COLO668 (cell line): ENCODE measurements at regions not wholly inside any gene's neighbourhood (a gene's known extent, or its start where the extent isn't known, plus 50 kb on each side); places are given as distances from the start of the nearest gene placed in this dataset.
"Not testable (repeated sequence)": the region's sequence is repeated elsewhere in the genome, so short reads cannot be mapped to it uniquely, and the experiment has no call there.

Experiments used
- DNase-seq: peaks from one replicate; lab custom pipeline; 2025; ENCODE audit not compliant: unreplicated experiment; lab: John Stamatoyannopoulos, UW

DNA sequence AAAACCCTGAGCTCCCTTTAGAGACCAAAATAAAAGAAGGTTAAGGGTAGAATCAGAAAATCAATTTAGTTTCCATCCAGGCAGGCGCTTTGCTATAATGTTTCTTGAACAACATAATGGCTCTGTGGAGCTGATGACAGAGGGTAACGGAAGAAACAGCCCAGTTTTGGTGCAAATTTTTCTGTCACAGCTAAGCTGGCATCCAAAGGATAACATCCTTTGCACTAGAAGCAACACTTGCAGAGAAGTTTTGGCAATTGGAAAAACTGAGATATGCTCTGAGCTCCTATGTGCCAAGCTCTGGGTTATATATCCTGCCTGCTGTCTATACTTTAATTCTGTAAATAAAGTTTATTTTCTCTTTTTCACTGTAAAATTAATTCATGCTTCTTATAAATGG lies 495.3 kb upstream of the API5 start:
- no peak for DNase-seq

DNA sequence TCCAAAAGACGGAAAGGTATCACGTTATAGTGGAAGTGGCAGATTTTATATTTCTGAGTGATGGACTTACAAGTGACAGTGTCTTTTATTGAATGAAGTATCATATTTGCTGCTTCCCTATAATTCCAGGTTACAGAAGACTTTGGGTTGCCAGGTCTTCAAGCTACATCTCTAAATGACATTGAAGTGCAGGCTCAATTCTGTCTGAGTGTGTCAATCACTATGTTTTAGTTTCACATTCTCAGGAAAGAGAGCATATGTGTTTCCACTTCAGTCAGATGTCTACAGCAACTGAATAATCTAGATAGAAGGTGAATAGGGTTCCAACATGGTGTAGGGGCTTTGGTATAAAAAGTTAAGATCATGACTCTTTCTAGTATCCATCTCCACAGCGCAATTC lies 492.7 kb upstream of the API5 start:
- no peak for DNase-seq

GRCh38 chr11:42822188-42822587 lies 489.6 kb upstream of the API5 start:
- DNase-seq, result not testable (repeated sequence)

DNA sequence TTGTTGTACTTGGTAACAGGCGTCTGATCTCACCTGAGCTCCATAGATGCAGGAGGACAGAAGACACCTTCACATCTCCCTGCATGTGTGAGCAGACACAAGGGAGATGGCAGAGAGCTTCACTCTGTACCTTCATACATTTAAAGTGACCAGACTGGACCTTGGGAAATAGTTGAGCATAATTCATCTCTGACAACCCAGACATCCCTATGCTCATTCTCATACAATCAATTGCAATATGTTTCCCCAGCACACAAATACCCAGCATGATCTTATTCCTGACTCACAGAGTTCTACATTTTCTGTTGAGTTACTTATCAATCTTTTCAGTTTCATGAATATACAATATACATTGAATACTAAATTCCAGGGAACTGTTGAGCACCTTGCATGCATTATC lies 488.2 kb upstream of the API5 start:
- DNase-seq, result no peak

DNA sequence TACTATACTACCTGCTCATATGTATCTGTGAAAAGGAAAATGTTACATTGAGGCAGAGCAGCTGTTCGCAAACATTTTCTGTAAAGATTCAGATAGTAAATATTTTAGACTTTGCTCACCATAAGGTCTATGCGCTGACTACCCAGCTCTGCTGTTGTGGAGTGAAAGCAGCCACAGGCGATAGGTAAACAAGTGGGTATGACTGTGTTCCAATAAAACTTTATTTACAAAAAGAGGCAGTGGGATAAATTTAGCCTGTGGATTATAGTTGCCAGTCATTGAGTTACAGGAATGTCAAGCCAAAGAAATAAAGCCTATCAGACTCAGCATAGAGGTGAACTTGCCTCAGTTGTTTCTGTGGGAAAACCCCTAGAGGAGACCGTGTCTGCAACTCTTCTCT lies 487.7 kb upstream of the API5 start:
- DNase-seq, result no peak

DNA sequence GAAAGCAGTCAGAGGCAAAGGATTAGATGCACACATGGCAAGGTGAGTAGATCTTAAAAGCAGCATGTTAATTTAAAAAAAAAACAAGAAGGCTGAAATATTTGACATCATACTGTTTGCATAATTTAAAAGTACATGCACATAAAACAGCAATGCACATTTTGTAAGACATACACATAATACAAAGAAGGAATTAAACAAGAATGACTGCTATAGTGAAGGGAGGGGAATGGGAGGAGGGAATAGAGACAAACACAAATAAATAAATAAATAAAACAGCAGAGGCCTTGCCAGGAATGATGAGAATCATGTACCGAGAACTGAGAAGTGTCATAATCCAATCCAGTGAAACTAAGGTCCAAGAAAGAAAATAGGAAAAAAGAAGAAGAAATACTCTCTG lies 486.2 kb upstream of the API5 start:
- DNase-seq, result no peak

GRCh38 chr11:42827845-42828244 lies 484.0 kb upstream of the API5 start:
- no peak for DNase-seq

- no peak for DNase-seq
Observed at GRCh38 chr11:42837994-42838393, 473.8 kb upstream of the API5 start.

- DNase-seq, result no peak
Observed at GRCh38 chr11:42840176-42840829, 471.5 kb upstream of the API5 start.

DNA sequence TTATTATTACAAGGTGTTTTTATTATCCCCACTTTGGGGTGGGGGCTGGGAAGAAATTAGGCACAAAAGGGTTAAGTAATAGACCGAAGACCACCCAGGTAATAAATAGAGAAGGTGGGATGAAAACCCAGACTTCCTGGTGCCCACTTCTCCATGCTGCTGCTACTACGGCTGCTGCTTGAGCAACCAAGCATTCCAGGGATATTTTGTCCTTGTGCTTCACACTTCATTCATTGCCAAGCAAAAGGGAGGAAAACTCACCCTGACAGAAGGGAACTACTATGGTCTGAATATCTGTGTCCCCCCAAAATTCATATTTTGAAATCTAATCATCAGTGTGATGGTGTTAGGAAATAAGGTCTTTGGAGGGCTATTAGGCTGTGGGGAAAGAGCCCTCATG lies 470.9 kb upstream of the API5 start:
- DNase-seq, result no peak

GRCh38 chr11:42841556-42841955 lies 470.2 kb upstream of the API5 start:
- DNase-seq, result no peak

DNA sequence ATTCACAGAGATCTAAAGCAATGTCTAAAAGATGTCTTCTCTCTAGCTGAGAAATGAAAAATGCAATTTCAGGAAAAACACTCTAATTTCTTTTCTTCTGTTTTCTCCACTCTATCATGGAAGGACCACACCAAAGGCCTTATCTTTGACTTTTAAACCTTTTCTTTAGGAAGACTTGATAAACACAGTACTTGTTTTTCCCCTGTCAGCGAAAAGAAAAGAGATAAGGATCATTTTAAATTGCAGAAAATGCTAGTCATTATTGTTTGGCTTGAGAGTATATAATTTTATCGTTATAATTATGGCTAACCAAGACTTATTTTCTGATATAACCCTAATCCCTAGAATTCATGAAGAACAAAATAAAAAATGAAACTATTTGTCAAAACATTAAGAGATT lies 462.4 kb upstream of the API5 start:
- DNase-seq, result no peak

GRCh38 chr11:42857344-42857743 lies 454.5 kb upstream of the API5 start:
- no peak for DNase-seq

- DNase-seq, result no peak
Observed at GRCh38 chr11:42870480-42870879, 441.3 kb upstream of the API5 start.

DNA sequence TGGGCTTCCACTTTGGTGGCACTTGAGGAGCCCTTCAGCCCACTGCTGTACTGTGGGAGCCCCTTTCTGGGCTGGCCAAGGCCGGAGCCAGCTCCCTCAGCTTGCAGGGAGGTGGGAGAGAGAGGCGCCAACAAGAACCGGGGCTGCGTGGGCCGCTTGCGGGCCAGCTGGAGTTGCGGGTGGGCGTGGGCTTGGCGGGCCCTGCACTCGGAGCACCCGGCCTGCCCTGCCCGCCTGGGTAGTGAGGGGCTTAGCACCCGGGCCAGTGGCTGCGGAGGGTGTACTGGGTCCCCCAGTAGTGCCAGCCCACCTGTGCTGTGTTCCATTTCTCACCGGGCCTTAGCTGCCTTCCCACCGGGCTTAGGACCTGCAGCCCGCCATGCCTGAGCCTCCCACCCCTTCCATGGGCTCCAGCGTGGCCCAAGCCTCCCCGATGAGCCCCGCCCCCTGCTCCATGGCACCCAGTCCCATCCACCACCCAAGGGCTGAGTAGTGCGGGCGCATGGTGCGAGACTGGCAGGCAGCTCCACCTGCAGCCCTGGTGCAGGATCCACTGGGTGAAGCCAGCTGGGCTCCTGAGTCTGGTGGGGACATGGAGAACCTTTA lies 437.9 kb upstream of the API5 start:
- DNase-seq, result not testable (repeated sequence)

- DNase-seq, result not testable (repeated sequence)
Observed at GRCh38 chr11:42881335-42881734, 430.5 kb upstream of the API5 start.

- peak; percentile 48 for DNase-seq
Observed at GRCh38 chr11:42890773-42891172, 421.0 kb upstream of the API5 start.

DNA sequence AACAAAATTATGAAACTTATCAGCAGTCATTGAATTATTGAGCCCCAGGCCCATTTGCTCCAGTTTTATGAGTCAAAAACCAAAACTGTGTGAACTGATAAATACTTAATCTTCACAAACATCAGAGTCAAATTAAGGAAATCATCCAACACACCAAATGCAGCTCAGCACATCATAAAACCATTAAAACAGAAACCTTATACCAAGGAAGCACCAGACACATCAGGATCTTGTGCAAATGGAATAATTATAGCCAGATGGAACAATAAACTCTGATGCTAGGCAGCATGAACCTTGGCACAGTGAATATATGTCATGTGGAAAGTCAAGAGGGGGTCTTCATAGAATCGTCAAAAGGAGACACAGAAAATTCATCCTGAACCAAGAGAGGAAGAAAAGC lies 410.7 kb upstream of the API5 start:
- DNase-seq, result no peak

DNA sequence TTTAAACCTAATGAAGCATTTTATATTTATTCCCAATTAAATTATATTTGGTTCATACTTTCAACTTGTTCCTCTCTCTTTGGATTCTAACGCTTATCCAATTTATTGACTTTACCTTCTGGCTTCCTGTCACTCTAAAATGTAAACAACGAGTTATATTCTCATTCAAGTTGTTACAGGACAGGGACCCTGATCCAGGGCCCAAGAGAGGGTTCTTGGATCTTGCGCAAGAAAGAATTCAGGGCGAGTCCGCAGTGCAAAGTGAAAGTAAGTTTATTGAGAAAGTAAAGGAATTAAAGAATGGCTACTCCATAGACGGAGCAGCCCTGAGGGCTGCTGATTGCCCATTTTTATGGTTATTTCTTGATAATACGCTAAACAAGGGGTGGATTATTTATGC lies 405.6 kb upstream of the API5 start:
- DNase-seq, result no peak

- DNase-seq, result no peak
Observed at GRCh38 chr11:42913731-42914130, 398.1 kb upstream of the API5 start.

- no peak for DNase-seq
Observed at GRCh38 chr11:42923651-42924050, 388.1 kb upstream of the API5 start.

DNA sequence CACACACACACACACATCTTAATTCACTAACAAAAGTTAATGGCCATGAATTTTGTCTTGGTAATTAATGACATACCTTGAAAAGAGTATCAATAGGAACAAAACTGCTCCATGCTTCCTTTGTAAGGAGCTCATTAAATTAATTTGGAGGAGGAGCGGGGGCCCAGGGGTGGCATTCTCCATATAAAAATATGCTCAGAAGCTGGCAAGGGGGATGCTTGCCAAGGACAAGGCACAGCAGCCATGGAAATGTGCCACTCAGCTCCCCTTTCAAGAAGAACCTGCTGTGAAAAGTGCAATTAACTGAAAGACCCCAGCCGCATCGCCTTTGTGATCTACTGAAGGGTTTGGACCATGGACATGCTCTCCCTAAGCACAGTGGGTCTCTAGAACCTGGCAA lies 385.9 kb upstream of the API5 start:
- DNase-seq, result no peak

DNA sequence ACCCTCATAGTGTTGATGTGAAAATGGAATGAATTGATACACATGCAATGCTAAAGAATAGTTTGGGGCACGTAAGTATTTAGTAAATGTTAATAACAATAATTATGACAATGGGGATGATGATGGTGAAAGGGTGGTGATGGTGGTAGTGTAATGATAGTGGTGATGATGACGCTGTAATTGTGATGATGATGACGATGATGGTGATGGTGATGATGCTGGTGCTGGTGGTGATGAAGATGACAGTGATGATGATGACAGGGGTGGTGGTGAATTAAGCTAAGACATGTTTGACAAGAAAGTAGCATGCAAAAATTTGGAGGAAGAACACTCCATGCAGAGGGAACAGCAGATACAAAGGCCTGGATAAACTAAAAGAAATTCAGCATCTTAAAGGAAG lies 364.4 kb upstream of the API5 start:
- DNase-seq, result no peak
